Fibroblast of the aortic adventitia (primary cell): ENCODE measurements at regions not wholly inside any gene's neighbourhood (a gene's known extent, or its start where the extent isn't known, plus 50 kb on each side); places are given as distances from the start of the nearest gene placed in this dataset.
"Not testable (repeated sequence)": the region's sequence is repeated elsewhere in the genome, so short reads cannot be mapped to it uniquely, and the experiment has no call there.

Source experiments
- DNase-seq: peaks from one replicate; pipeline ENCODE4 v3.0.0-alpha.2; 2010; ENCODE audit warnings: low read depth
- H3K4me3 ChIP-seq: 2 replicates; pipeline ENCODE4 v1.5.1; 2011; ENCODE audit warnings: low read depth, mild to moderate bottlenecking, control low read depth, low read length, moderate library complexity
- TF ChIP-seq, protein P1 (sequence below): IDR thresholded peaks from 2 replicates; pipeline ENCODE4 v1.5.1; 2011; ENCODE audit warnings: mild to moderate bottlenecking, low read length, control low read depth, inconsistent platforms; ENCODE audit not compliant: insufficient read depth

DNA sequence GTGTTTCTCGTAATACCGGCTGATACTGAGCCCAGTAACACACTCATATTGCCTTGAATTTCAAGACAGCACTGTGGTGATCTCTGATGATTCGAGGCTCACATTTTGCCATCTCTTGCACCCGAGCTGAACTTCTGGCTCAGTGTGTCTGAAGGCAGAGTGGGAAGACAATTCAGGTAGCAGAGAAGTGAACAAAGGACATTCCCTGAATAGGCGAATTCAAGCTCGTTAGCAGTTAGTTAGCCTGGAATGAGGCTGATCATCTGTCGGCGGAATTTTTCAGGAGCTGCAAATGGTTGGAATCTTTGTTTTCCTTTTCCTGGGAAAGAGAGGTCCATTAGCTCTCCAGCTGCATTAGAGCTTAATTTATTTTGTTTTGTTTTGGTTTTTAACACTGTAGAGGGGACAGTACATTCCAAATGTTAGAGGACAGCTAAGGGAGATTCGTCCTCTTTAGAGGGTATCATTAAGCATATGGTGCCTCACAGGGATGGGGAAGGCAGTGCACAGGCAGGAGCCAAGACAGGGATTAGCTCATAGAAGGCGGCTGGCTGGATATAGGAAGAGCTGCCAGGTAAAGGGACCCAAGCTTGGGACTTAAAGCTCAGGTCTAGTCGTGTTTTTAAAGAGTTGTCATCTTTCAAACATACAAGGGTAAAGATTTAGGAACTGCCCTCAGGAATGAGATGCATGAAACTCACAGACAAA lies 119.7 kb upstream of the DLG1 start:
- TF ChIP-seq, protein P1, sequence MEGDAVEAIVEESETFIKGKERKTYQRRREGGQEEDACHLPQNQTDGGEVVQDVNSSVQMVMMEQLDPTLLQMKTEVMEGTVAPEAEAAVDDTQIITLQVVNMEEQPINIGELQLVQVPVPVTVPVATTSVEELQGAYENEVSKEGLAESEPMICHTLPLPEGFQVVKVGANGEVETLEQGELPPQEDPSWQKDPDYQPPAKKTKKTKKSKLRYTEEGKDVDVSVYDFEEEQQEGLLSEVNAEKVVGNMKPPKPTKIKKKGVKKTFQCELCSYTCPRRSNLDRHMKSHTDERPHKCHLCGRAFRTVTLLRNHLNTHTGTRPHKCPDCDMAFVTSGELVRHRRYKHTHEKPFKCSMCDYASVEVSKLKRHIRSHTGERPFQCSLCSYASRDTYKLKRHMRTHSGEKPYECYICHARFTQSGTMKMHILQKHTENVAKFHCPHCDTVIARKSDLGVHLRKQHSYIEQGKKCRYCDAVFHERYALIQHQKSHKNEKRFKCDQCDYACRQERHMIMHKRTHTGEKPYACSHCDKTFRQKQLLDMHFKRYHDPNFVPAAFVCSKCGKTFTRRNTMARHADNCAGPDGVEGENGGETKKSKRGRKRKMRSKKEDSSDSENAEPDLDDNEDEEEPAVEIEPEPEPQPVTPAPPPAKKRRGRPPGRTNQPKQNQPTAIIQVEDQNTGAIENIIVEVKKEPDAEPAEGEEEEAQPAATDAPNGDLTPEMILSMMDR: no peak
- H3K4me3 ChIP-seq: no peak overlapping the region
- no peak for DNase-seq

DNA sequence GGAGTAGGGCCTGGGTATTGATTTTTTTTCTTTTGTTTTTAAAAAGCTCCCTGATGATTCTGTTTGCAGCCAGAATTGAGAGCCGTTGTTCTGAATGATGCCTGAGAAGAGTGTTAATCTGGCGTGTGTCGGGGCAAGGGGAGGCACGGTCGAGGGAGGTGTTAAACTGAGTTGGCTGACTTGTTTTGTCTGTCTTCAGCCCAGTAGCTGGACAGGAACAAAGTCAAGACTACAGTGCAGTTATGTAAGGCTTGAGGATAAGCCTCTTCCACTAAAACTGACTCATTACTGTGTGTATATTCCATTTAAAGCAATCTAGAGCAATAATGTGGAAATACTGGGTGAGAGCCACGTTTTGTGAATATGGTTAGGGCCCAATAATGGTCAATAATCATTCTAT lies 119.0 kb upstream of the DLG1 start:
- H3K4me3 ChIP-seq: no peak overlapping the region
- TF ChIP-seq, protein P1: no peak
- peak; percentile 72 for DNase-seq

DNA sequence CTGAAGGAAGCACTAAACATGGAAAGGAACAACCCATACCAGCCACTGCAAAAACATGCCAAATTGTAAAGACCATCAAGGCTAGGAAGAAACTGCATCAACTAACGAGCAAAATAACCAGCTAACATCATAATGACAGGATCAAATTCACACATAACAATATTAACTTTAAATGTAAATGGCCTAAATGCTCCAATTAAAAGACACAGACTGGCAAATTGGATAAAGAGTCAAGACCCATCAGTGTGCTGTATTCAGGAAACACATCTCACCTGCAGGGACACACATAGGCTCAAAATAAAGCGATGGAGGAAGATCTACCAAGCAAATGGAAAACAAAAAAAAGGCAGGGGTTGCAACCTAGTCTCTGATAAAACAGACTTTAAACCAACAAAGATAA lies 113.5 kb upstream of the DLG1 start:
- H3K4me3 ChIP-seq, DNase-seq: not testable (repeated sequence)

DNA sequence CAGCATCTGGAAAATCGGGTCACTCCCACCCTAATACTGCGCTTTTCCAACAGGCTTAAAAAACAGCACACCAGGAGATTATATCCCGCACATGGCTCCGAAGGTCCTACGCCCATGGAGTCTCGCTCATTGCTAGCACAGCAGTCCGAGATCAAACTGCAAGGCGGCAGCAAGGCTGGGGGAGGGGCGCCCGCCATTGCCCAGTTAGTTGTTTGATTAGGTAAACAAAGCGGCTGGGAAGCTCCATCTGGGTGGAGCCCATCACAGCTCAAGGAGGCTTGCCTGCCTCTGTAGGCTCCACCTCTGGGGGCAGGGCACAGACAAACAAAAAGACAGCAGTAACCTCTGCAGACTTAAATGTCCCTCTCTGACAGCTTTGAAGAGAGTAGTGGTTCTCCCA lies 111.8 kb upstream of the DLG1 start:
- not testable (repeated sequence) for DNase-seq, H3K4me3 ChIP-seq

DNA sequence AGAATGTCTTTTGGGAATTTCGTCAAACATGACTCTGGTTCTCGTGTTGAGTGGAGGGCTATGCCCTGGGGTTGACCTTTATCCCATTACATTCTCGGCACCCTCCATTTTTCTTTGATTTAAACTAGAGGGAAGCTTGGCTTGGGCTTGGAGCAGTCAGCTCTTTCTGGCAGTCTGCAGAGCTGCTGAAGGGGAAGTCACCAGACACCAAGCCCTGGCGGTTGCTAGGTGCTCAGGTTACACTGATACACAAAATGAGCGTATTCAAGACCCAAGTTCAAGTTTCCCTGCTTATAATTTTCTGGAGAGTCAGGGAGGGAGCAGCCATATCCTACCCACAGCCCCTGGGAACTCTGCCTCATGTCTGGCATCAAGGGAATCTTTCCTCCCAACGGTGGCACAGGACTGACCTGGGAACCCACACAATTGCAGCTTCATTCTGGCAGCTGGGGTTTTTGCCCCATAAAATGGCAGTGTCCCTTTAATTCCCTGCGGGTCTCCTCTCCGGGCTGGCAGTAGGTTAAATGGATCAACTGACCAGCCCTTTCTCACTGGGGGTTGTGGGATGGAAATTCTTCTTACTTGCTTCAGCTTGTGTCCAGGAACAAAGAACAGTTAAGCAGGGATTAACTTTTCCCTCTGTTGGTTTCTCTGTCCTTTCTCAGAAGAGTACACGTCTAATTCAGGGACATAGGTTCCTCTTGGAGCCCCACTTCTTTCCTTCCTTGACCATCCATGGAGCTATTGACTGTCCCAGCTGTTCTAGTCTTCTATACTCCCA lies 110.0 kb upstream of the DLG1 start:
- TF ChIP-seq, protein P1: no peak
- H3K4me3 ChIP-seq: no peak overlapping the region
- no peak for DNase-seq

DNA sequence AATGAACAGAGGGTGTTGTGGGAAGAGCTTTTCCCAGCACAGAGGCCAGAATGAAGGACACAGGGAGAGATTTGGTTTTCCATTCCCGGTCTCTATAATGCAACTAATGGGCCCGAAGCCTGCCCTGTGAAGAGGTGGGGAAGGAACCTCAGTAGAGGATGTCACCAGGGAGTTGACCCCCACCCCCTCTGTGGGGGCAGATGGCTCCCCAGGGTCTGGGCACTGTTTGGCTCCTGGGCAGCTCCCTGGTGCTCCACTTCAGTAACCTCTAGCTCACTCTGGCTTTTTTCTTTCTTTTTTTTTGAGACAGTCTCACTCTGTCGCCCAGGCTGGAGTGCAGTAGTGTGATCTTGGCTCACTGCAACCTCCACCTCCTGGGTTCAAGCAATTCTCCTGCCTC lies 109.1 kb upstream of the DLG1 start:
- DNase-seq: no peak
- TF ChIP-seq, protein P1: no peak
- H3K4me3 ChIP-seq: no peak overlapping the region

DNA sequence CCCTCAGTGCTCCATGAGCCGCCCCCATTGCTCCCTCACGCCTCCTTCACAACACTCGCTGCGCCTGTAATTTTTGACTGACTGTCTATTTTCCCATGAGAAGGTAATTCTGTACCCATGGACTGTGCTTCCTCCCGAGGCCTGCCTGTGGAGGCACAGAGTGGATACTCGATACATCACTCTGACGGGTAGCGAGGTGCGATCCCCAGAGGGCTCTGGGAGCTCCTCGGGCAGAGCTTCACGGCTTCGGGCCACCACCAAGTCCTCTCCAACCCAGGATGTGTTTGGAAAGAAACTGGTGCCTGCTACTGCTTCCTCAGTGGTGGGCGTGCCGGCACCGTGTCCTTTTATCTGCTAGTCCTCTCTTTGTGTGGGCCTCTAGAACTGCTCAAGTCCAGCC lies 108.6 kb upstream of the DLG1 start:
- no peak for DNase-seq
- H3K4me3 ChIP-seq: no peak overlapping the region
- TF ChIP-seq, protein P1: no peak

DNA sequence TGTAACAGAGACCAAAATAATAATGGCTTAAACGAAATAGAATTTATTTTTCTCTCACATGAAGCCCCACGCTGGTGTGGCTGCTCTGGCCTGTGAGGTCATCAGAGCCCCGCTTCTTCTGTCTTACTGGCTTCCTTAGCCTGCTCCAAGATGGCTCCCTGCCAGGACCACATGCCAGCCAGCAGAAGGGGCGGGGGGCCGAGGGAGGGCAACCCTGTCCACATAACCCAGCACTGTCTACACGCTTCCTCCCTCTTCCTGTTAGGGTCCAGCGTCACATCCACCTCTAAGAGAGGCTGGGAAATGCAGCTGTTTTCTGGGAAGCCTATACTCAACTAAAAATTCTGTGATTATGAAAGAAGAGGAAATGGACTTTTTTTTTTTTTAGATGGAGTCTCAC lies 107.9 kb upstream of the DLG1 start:
- TF ChIP-seq, protein P1: no peak
- no peak for DNase-seq
- no peak overlapping the region for H3K4me3 ChIP-seq
